WTC11 (cell line): ENCODE measurements at regions not wholly inside any gene's neighbourhood (a gene's known extent, or its start where the extent isn't known, plus 50 kb on each side); places are given as distances from the start of the nearest gene placed in this dataset.

ENCODE experiments used
- ATAC-seq: fragments of 200-7000 bp; cut with Tn5 transposase; 2 replicates; pipeline ENCODE4 v1.10.0; 2021; ENCODE audit warnings: mild to moderate bottlenecking, moderate library complexity
- CTCF ChIA-PET: fragments of 300-600 bp; sonication (Branson Sonifier 250); formaldehyde crosslinking; loops from one replicate; lab custom pipeline; 2021; ENCODE audit warnings: antibody characterized with exemption; lab: Charles Lee
- POLR2A ChIA-PET: fragments of 350-600 bp; sonication (Branson Sonifier 250); formaldehyde crosslinking; loops from one replicate; lab custom pipeline; 2021; ENCODE audit warnings: antibody characterized with exemption; lab: Charles Lee
- DNase-seq: peaks from one replicate; pipeline ENCODE4 v3.0.0; 2021; ENCODE audit warnings: low spot score
- H3K27ac Mint-ChIP-seq: 2 replicates; pipeline ENCODE4 v1.8.0; 2021; ENCODE audit warnings: mixed read lengths
- H3K27me3 Mint-ChIP-seq: 2 replicates; pipeline ENCODE4 v1.8.0; 2021; ENCODE audit warnings: low read depth, mild to moderate bottlenecking, moderate library complexity, mixed read lengths
- H3K36me3 Mint-ChIP-seq: 2 replicates; pipeline ENCODE4 v1.8.0; 2021; ENCODE audit warnings: mixed read lengths
- H3K4me1 Mint-ChIP-seq: 2 replicates; pipeline ENCODE4 v1.8.0; 2022; ENCODE audit warnings: mixed read lengths
- H3K4me3 Mint-ChIP-seq: 2 replicates; pipeline ENCODE4 v1.8.0; 2021; ENCODE audit warnings: mild to moderate bottlenecking, moderate library complexity, mixed read lengths
- H3K9me3 Mint-ChIP-seq: 2 replicates; pipeline ENCODE4 v1.8.0; 2021; ENCODE audit warnings: mixed read lengths
- CBFB ChIP-seq: sonication (generic); formaldehyde crosslinking; IDR thresholded peaks from 2 replicates; pipeline ENCODE4 v1.8.1; 2022; ENCODE audit warnings: mild to moderate bottlenecking, low read depth, missing genetic modification reagents
- KAT7 ChIP-seq: sonication (generic); formaldehyde crosslinking; IDR thresholded peaks from 2 replicates; pipeline ENCODE4 v1.8.1; 2023; ENCODE audit warnings: missing genetic modification reagents, mild to moderate bottlenecking, borderline replicate concordance
- NFE2L1 ChIP-seq: sonication (generic); formaldehyde crosslinking; IDR thresholded peaks from 2 replicates; pipeline ENCODE4 v1.8.1; 2023; ENCODE audit warnings: missing genetic modification reagents
- NFYB ChIP-seq: sonication (generic); formaldehyde crosslinking; conservative IDR thresholded peaks from 2 replicates; pipeline ENCODE4 v1.8.0; 2022; ENCODE audit warnings: low read depth, missing genetic modification reagents
- NR3C1 ChIP-seq: sonication (generic); formaldehyde crosslinking; conservative IDR thresholded peaks from 2 replicates; pipeline ENCODE4 v1.8.1; 2023; ENCODE audit warnings: low read depth, mild to moderate bottlenecking, missing genetic modification reagents
- PRRX2 ChIP-seq: fragments of 250-450 bp; sonication (Bioruptor Pico); IDR thresholded peaks from 2 replicates; pipeline ENCODE4 v1.8.0; 2021; ENCODE audit warnings: mild to moderate bottlenecking
- ZNF232 ChIP-seq: sonication (generic); formaldehyde crosslinking; IDR thresholded peaks from 2 replicates; pipeline ENCODE4 v1.8.0; 2022; ENCODE audit warnings: mild to moderate bottlenecking, missing genetic modification reagents
- ZNF317 ChIP-seq: sonication (generic); formaldehyde crosslinking; IDR thresholded peaks from 2 replicates; pipeline ENCODE4 v1.8.1; 2023; ENCODE audit warnings: low read depth, mild to moderate bottlenecking, moderate library complexity, missing genetic modification reagents, borderline replicate concordance
- ZNF416 ChIP-seq: fragments of 250-450 bp; sonication (Bioruptor Pico); IDR thresholded peaks from 2 replicates; pipeline ENCODE4 v1.9.0; 2021; ENCODE audit warnings: mild to moderate bottlenecking, inconsistent platforms
- TF ChIP-seq, protein P1 (sequence below): fragments of 250-450 bp; sonication (Bioruptor Pico); IDR thresholded peaks from 2 replicates; pipeline ENCODE4 v1.9.0; 2021; ENCODE audit warnings: mild to moderate bottlenecking
- TF ChIP-seq, protein P2 (sequence below): sonication (generic); formaldehyde crosslinking; IDR thresholded peaks from 2 replicates; pipeline ENCODE4 v1.8.0; 2022; ENCODE audit warnings: mild to moderate bottlenecking, missing genetic modification reagents
- TF ChIP-seq, protein P3 (sequence below): fragments of 200-600 bp; IDR thresholded peaks from 2 replicates; pipeline ENCODE4 v1.8.0; 2022; ENCODE audit warnings: antibody characterized with exemption
- TF ChIP-seq, protein P4 (sequence below): sonication (generic); formaldehyde crosslinking; IDR thresholded peaks from 2 replicates; pipeline ENCODE4 v1.8.1; 2023; ENCODE audit warnings: mild to moderate bottlenecking, missing genetic modification reagents, borderline replicate concordance
- TF ChIP-seq, protein P5 (sequence below): fragments of 250-450 bp; sonication (Bioruptor Pico); IDR thresholded peaks from 2 replicates; pipeline ENCODE4 v1.9.0; 2021; ENCODE audit warnings: mild to moderate bottlenecking
- TF ChIP-seq, protein P6 (sequence below): sonication (generic); formaldehyde crosslinking; conservative IDR thresholded peaks from 2 replicates; pipeline ENCODE4 v1.8.1; 2023; ENCODE audit warnings: mild to moderate bottlenecking, low read depth, missing genetic modification reagents, moderate library complexity
- TF ChIP-seq, protein P7 (sequence below): sonication (generic); formaldehyde crosslinking; IDR thresholded peaks from 2 replicates; pipeline ENCODE4 v1.8.1; 2022; ENCODE audit warnings: mild to moderate bottlenecking, moderate library complexity, missing genetic modification reagents
- TF ChIP-seq, protein P8 (sequence below): sonication (generic); formaldehyde crosslinking; IDR thresholded peaks from 2 replicates; pipeline ENCODE4 v1.8.1; 2023; ENCODE audit warnings: mild to moderate bottlenecking, missing genetic modification reagents, moderate library complexity

DNA sequence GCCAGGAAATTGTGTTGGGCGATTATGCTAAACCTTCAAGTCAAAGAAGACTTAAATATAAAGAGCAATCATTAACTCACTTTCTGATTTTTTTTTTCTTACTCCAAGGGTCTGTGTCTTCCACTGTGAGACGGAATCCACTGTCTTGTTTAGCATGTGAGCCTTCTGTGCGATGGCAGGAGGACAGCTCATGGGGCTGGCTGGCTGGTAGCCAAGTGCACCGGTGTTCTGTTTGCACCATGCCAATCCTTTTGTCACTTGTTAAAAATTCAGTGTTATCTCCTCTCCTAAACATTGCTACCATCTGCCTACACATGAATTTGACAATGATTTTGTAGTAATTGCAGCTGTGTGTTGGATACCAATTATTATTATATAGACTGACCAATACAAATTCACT, 1056.3 kb upstream of the IGFBP7 start:
- H3K4me3 Mint-ChIP-seq = no peak overlapping the region
- POLR2A ChIA-PET = no interaction called here
- peaks cover 9% of the 10 kb centered on the region; the same call in 1 of the 2 replicates for H3K4me1 Mint-ChIP-seq
- no peak overlapping the region for H3K27ac Mint-ChIP-seq
- no peak for ATAC-seq
- TF ChIP-seq, protein P1, sequence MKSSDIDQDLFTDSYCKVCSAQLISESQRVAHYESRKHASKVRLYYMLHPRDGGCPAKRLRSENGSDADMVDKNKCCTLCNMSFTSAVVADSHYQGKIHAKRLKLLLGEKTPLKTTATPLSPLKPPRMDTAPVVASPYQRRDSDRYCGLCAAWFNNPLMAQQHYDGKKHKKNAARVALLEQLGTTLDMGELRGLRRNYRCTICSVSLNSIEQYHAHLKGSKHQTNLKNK = no peak
- TF ChIP-seq, protein P2, sequence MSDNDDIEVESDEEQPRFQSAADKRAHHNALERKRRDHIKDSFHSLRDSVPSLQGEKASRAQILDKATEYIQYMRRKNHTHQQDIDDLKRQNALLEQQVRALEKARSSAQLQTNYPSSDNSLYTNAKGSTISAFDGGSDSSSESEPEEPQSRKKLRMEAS (CRISPR knock-in tag) = no peak
- CTCF ChIA-PET = no interaction called here
- no peak for DNase-seq
- H3K36me3 Mint-ChIP-seq = peaks cover under 1% of the 10 kb centered on the region; the same call in 1 of the 2 replicates
- peaks cover 1% of the 10 kb centered on the region for H3K9me3 Mint-ChIP-seq
- H3K27me3 Mint-ChIP-seq = no peaks in the 10 kb centered on the region

DNA sequence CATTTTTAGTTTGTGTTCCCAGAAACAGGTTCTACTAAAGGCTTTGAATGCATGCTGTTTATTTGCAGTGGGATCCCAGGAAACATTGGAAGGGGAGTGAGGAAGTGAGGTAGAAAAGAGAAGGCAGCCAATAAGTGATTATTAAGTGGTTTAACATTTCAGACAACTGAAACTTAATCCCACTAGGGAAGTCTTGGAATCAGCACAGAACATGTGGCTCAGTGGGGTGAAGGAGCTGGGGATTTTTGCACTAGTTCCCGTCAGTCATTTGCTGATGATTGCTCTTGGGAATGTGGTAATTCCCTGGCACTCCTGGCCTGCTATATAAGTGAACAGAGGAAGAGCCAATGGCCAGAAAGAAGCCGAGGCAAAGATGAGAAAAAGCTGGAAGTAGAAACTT, 1053.0 kb upstream of the IGFBP7 start:
- H3K9me3 Mint-ChIP-seq = no peaks in the 10 kb centered on the region
- TF ChIP-seq NFE2L1 (CRISPR knock-in tag) = no peak
- TF ChIP-seq ZNF317 (CRISPR knock-in tag) = no peak
- TF ChIP-seq NR3C1 = no peak
- TF ChIP-seq, protein P3, sequence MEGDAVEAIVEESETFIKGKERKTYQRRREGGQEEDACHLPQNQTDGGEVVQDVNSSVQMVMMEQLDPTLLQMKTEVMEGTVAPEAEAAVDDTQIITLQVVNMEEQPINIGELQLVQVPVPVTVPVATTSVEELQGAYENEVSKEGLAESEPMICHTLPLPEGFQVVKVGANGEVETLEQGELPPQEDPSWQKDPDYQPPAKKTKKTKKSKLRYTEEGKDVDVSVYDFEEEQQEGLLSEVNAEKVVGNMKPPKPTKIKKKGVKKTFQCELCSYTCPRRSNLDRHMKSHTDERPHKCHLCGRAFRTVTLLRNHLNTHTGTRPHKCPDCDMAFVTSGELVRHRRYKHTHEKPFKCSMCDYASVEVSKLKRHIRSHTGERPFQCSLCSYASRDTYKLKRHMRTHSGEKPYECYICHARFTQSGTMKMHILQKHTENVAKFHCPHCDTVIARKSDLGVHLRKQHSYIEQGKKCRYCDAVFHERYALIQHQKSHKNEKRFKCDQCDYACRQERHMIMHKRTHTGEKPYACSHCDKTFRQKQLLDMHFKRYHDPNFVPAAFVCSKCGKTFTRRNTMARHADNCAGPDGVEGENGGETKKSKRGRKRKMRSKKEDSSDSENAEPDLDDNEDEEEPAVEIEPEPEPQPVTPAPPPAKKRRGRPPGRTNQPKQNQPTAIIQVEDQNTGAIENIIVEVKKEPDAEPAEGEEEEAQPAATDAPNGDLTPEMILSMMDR = no peak
- TF ChIP-seq, protein P4, sequence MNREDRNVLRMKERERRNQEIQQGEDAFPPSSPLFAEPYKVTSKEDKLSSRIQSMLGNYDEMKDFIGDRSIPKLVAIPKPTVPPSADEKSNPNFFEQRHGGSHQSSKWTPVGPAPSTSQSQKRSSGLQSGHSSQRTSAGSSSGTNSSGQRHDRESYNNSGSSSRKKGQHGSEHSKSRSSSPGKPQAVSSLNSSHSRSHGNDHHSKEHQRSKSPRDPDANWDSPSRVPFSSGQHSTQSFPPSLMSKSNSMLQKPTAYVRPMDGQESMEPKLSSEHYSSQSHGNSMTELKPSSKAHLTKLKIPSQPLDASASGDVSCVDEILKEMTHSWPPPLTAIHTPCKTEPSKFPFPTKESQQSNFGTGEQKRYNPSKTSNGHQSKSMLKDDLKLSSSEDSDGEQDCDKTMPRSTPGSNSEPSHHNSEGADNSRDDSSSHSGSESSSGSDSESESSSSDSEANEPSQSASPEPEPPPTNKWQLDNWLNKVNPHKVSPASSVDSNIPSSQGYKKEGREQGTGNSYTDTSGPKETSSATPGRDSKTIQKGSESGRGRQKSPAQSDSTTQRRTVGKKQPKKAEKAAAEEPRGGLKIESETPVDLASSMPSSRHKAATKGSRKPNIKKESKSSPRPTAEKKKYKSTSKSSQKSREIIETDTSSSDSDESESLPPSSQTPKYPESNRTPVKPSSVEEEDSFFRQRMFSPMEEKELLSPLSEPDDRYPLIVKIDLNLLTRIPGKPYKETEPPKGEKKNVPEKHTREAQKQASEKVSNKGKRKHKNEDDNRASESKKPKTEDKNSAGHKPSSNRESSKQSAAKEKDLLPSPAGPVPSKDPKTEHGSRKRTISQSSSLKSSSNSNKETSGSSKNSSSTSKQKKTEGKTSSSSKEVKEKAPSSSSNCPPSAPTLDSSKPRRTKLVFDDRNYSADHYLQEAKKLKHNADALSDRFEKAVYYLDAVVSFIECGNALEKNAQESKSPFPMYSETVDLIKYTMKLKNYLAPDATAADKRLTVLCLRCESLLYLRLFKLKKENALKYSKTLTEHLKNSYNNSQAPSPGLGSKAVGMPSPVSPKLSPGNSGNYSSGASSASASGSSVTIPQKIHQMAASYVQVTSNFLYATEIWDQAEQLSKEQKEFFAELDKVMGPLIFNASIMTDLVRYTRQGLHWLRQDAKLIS (CRISPR knock-in tag) = no peak
- TF ChIP-seq CBFB (CRISPR knock-in tag) = no peak
- TF ChIP-seq, protein P5, sequence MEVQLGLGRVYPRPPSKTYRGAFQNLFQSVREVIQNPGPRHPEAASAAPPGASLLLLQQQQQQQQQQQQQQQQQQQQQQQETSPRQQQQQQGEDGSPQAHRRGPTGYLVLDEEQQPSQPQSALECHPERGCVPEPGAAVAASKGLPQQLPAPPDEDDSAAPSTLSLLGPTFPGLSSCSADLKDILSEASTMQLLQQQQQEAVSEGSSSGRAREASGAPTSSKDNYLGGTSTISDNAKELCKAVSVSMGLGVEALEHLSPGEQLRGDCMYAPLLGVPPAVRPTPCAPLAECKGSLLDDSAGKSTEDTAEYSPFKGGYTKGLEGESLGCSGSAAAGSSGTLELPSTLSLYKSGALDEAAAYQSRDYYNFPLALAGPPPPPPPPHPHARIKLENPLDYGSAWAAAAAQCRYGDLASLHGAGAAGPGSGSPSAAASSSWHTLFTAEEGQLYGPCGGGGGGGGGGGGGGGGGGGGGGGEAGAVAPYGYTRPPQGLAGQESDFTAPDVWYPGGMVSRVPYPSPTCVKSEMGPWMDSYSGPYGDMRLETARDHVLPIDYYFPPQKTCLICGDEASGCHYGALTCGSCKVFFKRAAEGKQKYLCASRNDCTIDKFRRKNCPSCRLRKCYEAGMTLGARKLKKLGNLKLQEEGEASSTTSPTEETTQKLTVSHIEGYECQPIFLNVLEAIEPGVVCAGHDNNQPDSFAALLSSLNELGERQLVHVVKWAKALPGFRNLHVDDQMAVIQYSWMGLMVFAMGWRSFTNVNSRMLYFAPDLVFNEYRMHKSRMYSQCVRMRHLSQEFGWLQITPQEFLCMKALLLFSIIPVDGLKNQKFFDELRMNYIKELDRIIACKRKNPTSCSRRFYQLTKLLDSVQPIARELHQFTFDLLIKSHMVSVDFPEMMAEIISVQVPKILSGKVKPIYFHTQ (CRISPR knock-in tag) = no peak
- TF ChIP-seq ZNF232 (CRISPR knock-in tag) = no peak
- no peak for TF ChIP-seq PRRX2 (CRISPR knock-in tag)
- TF ChIP-seq KAT7 (CRISPR knock-in tag) = no peak
- TF ChIP-seq, protein P1 = no peak
- TF ChIP-seq NFYB (CRISPR knock-in tag) = no peak
- TF ChIP-seq ZNF416 (CRISPR knock-in tag) = no peak
- TF ChIP-seq, protein P6, sequence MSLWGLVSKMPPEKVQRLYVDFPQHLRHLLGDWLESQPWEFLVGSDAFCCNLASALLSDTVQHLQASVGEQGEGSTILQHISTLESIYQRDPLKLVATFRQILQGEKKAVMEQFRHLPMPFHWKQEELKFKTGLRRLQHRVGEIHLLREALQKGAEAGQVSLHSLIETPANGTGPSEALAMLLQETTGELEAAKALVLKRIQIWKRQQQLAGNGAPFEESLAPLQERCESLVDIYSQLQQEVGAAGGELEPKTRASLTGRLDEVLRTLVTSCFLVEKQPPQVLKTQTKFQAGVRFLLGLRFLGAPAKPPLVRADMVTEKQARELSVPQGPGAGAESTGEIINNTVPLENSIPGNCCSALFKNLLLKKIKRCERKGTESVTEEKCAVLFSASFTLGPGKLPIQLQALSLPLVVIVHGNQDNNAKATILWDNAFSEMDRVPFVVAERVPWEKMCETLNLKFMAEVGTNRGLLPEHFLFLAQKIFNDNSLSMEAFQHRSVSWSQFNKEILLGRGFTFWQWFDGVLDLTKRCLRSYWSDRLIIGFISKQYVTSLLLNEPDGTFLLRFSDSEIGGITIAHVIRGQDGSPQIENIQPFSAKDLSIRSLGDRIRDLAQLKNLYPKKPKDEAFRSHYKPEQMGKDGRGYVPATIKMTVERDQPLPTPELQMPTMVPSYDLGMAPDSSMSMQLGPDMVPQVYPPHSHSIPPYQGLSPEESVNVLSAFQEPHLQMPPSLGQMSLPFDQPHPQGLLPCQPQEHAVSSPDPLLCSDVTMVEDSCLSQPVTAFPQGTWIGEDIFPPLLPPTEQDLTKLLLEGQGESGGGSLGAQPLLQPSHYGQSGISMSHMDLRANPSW (CRISPR knock-in tag) = no peak
- TF ChIP-seq, protein P7, sequence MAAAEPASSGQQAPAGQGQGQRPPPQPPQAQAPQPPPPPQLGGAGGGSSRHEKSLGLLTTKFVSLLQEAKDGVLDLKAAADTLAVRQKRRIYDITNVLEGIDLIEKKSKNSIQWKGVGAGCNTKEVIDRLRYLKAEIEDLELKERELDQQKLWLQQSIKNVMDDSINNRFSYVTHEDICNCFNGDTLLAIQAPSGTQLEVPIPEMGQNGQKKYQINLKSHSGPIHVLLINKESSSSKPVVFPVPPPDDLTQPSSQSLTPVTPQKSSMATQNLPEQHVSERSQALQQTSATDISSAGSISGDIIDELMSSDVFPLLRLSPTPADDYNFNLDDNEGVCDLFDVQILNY (CRISPR knock-in tag) = no peak
- TF ChIP-seq, protein P8, sequence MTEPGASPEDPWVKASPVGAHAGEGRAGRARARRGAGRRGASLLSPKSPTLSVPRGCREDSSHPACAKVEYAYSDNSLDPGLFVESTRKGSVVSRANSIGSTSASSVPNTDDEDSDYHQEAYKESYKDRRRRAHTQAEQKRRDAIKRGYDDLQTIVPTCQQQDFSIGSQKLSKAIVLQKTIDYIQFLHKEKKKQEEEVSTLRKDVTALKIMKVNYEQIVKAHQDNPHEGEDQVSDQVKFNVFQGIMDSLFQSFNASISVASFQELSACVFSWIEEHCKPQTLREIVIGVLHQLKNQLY (CRISPR knock-in tag) = no peak
- TF ChIP-seq, all 79 proteins: peak for 0
- Mint-ChIP-seq H3K36me3 (no peaks in the 10 kb centered on the region), H3K27ac (no peak overlapping the region), H3K4me1 (peaks cover 4% of the 10 kb centered on the region; the same call in 1 of the 2 replicates), H3K4me3 (no peak overlapping the region), H3K27me3 (no peaks in the 10 kb centered on the region)
- CTCF ChIA-PET = no interaction called here
- no peak for DNase-seq
- ATAC-seq = no peak
- POLR2A ChIA-PET = no interaction called here
